HCT116 (cell line): ENCODE measurements at regions not wholly inside any gene's neighbourhood (a gene's known extent, or its start where the extent isn't known, plus 50 kb on each side); places are given as distances from the start of the nearest gene placed in this dataset.

ENCODE experiments used
- CTCF ChIP-seq, 3 experiments: fragments of 200-600 bp in 1 of 3; sonication (generic) in 1 of 3; IDR thresholded peaks in 2 of 3; conservative IDR thresholded peaks in 1 of 3; 2 replicates each; pipeline ENCODE4 v1.5.1; 2012 to 2017; ENCODE audit warnings: low read depth in 2 of 3, low read length in 2 of 3, antibody characterized with exemption in 1 of 3, borderline replicate concordance in 1 of 3, control low read depth in 1 of 3, mild to moderate bottlenecking in 1 of 3, mixed read lengths in 1 of 3, mixed run types in 1 of 3, moderate library complexity in 1 of 3; ENCODE audit not compliant: insufficient read depth in 1 of 3
- EGR1 ChIP-seq: IDR thresholded peaks from 2 replicates; pipeline ENCODE4 v1.6.1; 2012; ENCODE audit warnings: low read depth

- no peak for TF ChIP-seq CTCF (IDR thresholded peaks at IDR 0.05 in 2 of 3, conservative IDR thresholded peaks at IDR 0.05 in 1 of 3; ENCODE audit: borderline replicate concordance in 1 of 3, insufficient read depth in 1 of 3, low read depth in 2 of 3, low read length in 2 of 3)
- TF ChIP-seq EGR1 = no peak
These were observed 845.3 kb upstream of the PTPRD start for GRCh38 chr9:11457825-11458790.
